CD14-positive monocyte (primary cell): ENCODE measurements at regions not wholly inside any gene's neighbourhood (a gene's known extent, or its start where the extent isn't known, plus 50 kb on each side); places are given as distances from the start of the nearest gene placed in this dataset.

Experiments used
- DNase-seq, 3 donors: peaks; one replicate each; pipeline ENCODE4 v3.0.0-alpha.2; 2011 to 2022
- H2AFZ ChIP-seq: 2 replicates; pipeline ENCODE4 v1.6.0; 2012; ENCODE audit warnings: mild to moderate bottlenecking, low read depth, low read length, inconsistent platforms; ENCODE audit not compliant: insufficient read depth, poor library complexity, severe bottlenecking
- H3K27ac ChIP-seq, 2 donors: 1 replicate in 1 of 2; 2 replicates in 1 of 2; pipeline ENCODE4 v1.5.1; 2012 to 2013; ENCODE audit warnings: low read length in 2 of 2, control low read depth in 1 of 2, inconsistent platforms in 1 of 2, low read depth in 1 of 2, mild to moderate bottlenecking in 1 of 2
- H3K27me3 ChIP-seq, 2 donors: one replicate each; pipeline versions ENCODE4 v1.6.0 to v1.6.1; 2011 to 2013; ENCODE audit warnings: low read length in 2 of 2; ENCODE audit not compliant: control insufficient read depth in 2 of 2, insufficient read depth in 2 of 2
- H3K36me3 ChIP-seq, 2 donors: replicated peaks in 1 of 2; 1 replicate in 1 of 2; 2 replicates in 1 of 2; pipeline versions ENCODE4 v1.5.1 to v1.6.1; 2012 to 2013; ENCODE audit warnings: low read length in 2 of 2, control low read depth in 1 of 2, inconsistent platforms in 1 of 2, mild to moderate bottlenecking in 1 of 2; ENCODE audit not compliant: insufficient read depth in 2 of 2, control insufficient read depth in 1 of 2
- H3K4me1 ChIP-seq, 2 donors: 1 replicate in 1 of 2; 2 replicates in 1 of 2; pipeline versions ENCODE4 v1.5.1 to v1.6.1; 2012 to 2013; ENCODE audit warnings: low read length in 2 of 2, control low read depth in 1 of 2, inconsistent platforms in 1 of 2, mild to moderate bottlenecking in 1 of 2, moderate library complexity in 1 of 2; ENCODE audit not compliant: insufficient read depth in 2 of 2, control insufficient read depth in 1 of 2
- H3K4me2 ChIP-seq: replicated peaks from 2 replicates; pipeline ENCODE3; 2012; ENCODE audit warnings: low read length, moderate library complexity, mild to moderate bottlenecking; ENCODE audit not compliant: poor library complexity, severe bottlenecking; ENCODE audit errors: extremely low read depth
- H3K4me3 ChIP-seq, 3 experiments: fragments of 200-600 bp in 1 of 3; sonication (generic) in 1 of 3; replicated peaks in 1 of 3; 1 replicate in 2 of 3; 2 replicates in 1 of 3; pipeline ENCODE4 v1.5.1; 2011 to 2013; ENCODE audit warnings: low read length in 3 of 3, mild to moderate bottlenecking in 3 of 3, control low read depth in 2 of 3, low read depth in 2 of 3, inconsistent platforms in 1 of 3, moderate library complexity in 1 of 3
- H3K79me2 ChIP-seq: 2 replicates; pipeline ENCODE4 v1.6.0; 2012; ENCODE audit warnings: mild to moderate bottlenecking, control low read depth, inconsistent platforms, low read length, moderate library complexity; ENCODE audit not compliant: insufficient read depth
- H3K9ac ChIP-seq: 2 replicates; pipeline ENCODE4 v1.6.0; 2017; ENCODE audit warnings: low read length, mild to moderate bottlenecking; ENCODE audit not compliant: insufficient read depth, poor library complexity, severe bottlenecking
- H3K9me3 ChIP-seq, 2 donors: replicated peaks in 1 of 2; 1 replicate in 1 of 2; 2 replicates in 1 of 2; pipeline versions ENCODE4 v1.5.1 to v1.6.1; 2012 to 2013; ENCODE audit warnings: low read length in 2 of 2, control low read depth in 1 of 2; ENCODE audit not compliant: control insufficient read depth in 1 of 2, insufficient read depth in 1 of 2
- H4K20me1 ChIP-seq: 2 replicates; pipeline ENCODE4 v1.6.0; 2012; ENCODE audit warnings: mild to moderate bottlenecking, low read length, control low read depth, moderate library complexity; ENCODE audit not compliant: insufficient read depth
- H3K27ac Mint-ChIP-seq, 7 donors: one replicate each; pipeline ENCODE4 v1.8.0; 2020; ENCODE audit warnings: mild to moderate bottlenecking in 7 of 7, mixed read lengths in 7 of 7, moderate library complexity in 6 of 7, inconsistent platforms in 2 of 7
- H3K27me3 Mint-ChIP-seq, 3 donors: one replicate each; pipeline ENCODE4 v1.8.0; 2021 to 2022; ENCODE audit warnings: low read depth in 3 of 3, mild to moderate bottlenecking in 3 of 3, mixed read lengths in 3 of 3, moderate library complexity in 3 of 3, inconsistent platforms in 1 of 3
- H3K36me3 Mint-ChIP-seq, 2 donors: one replicate each; pipeline ENCODE4 v1.8.0; 2020; ENCODE audit warnings: mixed read lengths in 2 of 2, inconsistent platforms in 1 of 2, mild to moderate bottlenecking in 1 of 2
- H3K4me1 Mint-ChIP-seq: one replicate; pipeline ENCODE4 v1.8.0; 2020; ENCODE audit warnings: mild to moderate bottlenecking, mixed read lengths
- H3K4me3 Mint-ChIP-seq, 2 donors: one replicate each; pipeline ENCODE4 v1.8.0; 2020; ENCODE audit warnings: mild to moderate bottlenecking in 2 of 2, mixed read lengths in 2 of 2, moderate library complexity in 1 of 2
- H3K9me3 Mint-ChIP-seq, 7 donors: one replicate each; pipeline ENCODE4 v1.8.0; 2020 to 2022; ENCODE audit warnings: mixed read lengths in 7 of 7, mild to moderate bottlenecking in 6 of 7, moderate library complexity in 6 of 7, inconsistent platforms in 2 of 7
- CTCF ChIP-seq: fragments of 200-600 bp; IDR thresholded peaks from one replicate; pipeline ENCODE4 v1.8.0; 2022; ENCODE audit warnings: antibody characterized with exemption, mild to moderate bottlenecking
- WGBS: methylation state at CpG from one replicate; pipeline ENCODE4 v1.1.5; 2013; ENCODE audit warnings: missing lambda C conversion rate; ENCODE audit not compliant: insufficient coverage; 5-methylcytosine and 5-hydroxymethylcytosine counted together
- intact Hi-C, 2 donors: fragments of 100-400 bp; cut with micrococcal nuclease; formaldehyde crosslinking; loops; one replicate each; pipeline versions ENCODE4 v1.15.0 to v1.15.1; 2023

- Mint-ChIP-seq H3K27me3 (peaks cover 0 to 2% (median 2%) of the 10 kb centered on the region in 3 donors), H3K27ac (no peak overlapping the region), H3K4me1 (no peaks in the 10 kb centered on the region), H3K36me3 (no peaks in the 10 kb centered on the region), H3K4me3 (no peak overlapping the region), H3K9me3 (peaks cover 0 to 11% (median 3%) of the 10 kb centered on the region in 7 donors)
- Histone ChIP-seq H3K9ac (no peak overlapping the region), H3K4me3 (no peak overlapping the region), H3K27me3 (no peaks in the 10 kb centered on the region), H3K4me2 (no peak overlapping the region), H3K27ac (no peak overlapping the region), H3K79me2 (no peaks in the 10 kb centered on the region), H3K36me3 (no peaks in the 10 kb centered on the region), H2AFZ (no peak overlapping the region), H4K20me1 (no peaks in the 10 kb centered on the region), H3K4me1 (no peaks in the 10 kb centered on the region), H3K9me3 (no peaks in the 10 kb centered on the region)
- intact Hi-C loops = no loop called here
- DNase-seq = no peak
- no peak for TF ChIP-seq CTCF
Observed at GRCh38 chr10:2674451-2674850, 392.9 kb upstream of the PFKP start.

GRCh38 chr10:2670864-2671263 is 396.5 kb upstream of the PFKP start:
- no peaks in the 10 kb centered on the region for H3K4me1 ChIP-seq
- H3K9me3 ChIP-seq = no peaks in the 10 kb centered on the region
- intact Hi-C loops = no loop called here
- Mint-ChIP-seq H3K27me3 (no peaks in the 10 kb centered on the region), H3K36me3 (no peaks in the 10 kb centered on the region), H3K4me3 (no peak overlapping the region), H3K9me3 (peaks cover 0 to 7% (median 3%) of the 10 kb centered on the region in 7 donors), H3K4me1 (no peaks in the 10 kb centered on the region), H3K27ac (no peak overlapping the region)
- H3K36me3 ChIP-seq = no peaks in the 10 kb centered on the region
- H3K4me2 ChIP-seq = no peak overlapping the region
- H3K4me3 ChIP-seq = no peak overlapping the region
- H3K27me3 ChIP-seq = no peaks in the 10 kb centered on the region
- DNase-seq = no peak
- no peaks in the 10 kb centered on the region for H3K79me2 ChIP-seq
- no peak overlapping the region for H3K27ac ChIP-seq
- no peaks in the 10 kb centered on the region for H4K20me1 ChIP-seq
- no peak overlapping the region for H3K9ac ChIP-seq
- TF ChIP-seq CTCF = no peak
- H2AFZ ChIP-seq = no peak overlapping the region
- 90% methylated on average over 5 of the region's 7 CpGs for WGBS
